RWPE2 (cell line): ENCODE measurements at regions not wholly inside any gene's neighbourhood (a gene's known extent, or its start where the extent isn't known, plus 50 kb on each side); places are given as distances from the start of the nearest gene placed in this dataset.
"Not testable (repeated sequence)": the region's sequence is repeated elsewhere in the genome, so short reads cannot be mapped to it uniquely, and the experiment has no call there.

Source experiments
- ATAC-seq: fragments of 200-7000 bp; cut with Tn5 transposase; 3 replicates; pipeline ENCODE4 v1.9.1; 2021; ENCODE audit warnings: low read depth
- DNase-seq: peaks from one replicate; pipeline ENCODE4 v3.0.0-alpha.2; 2020; ENCODE audit warnings: low spot score
- H3K27ac ChIP-seq: fragments of 450-650 bp; 2 replicates; pipeline ENCODE4 v1.5.1; 2017; ENCODE audit warnings: mild to moderate bottlenecking; ENCODE audit not compliant: poor library complexity, severe bottlenecking
- H3K27me3 ChIP-seq: fragments of 250-450 bp; sonication (Bioruptor Pico); 2 replicates; pipeline ENCODE4 v1.5.1; 2021; ENCODE audit warnings: mild to moderate bottlenecking, moderate library complexity; ENCODE audit not compliant: insufficient read depth, poor library complexity, severe bottlenecking
- H3K36me3 ChIP-seq: fragments of 250-450 bp; sonication (Bioruptor Pico); 2 replicates; pipeline ENCODE4 v1.5.1; 2020; ENCODE audit warnings: low read depth, mild to moderate bottlenecking, moderate library complexity
- H3K4me1 ChIP-seq: fragments of 250-450 bp; sonication (Bioruptor Pico); 2 replicates; pipeline ENCODE4 v1.5.1; 2021; ENCODE audit warnings: mild to moderate bottlenecking, moderate library complexity; ENCODE audit not compliant: insufficient read depth, poor library complexity, severe bottlenecking
- H3K4me3 ChIP-seq: fragments of 250-450 bp; sonication (Bioruptor Pico); 2 replicates; pipeline ENCODE4 v1.5.1; 2021; ENCODE audit warnings: mild to moderate bottlenecking, moderate library complexity; ENCODE audit not compliant: severe bottlenecking
- H3K9me3 ChIP-seq: fragments of 250-450 bp; sonication (Bioruptor Pico); 2 replicates; pipeline ENCODE4 v1.5.1; 2021; ENCODE audit warnings: mild to moderate bottlenecking, moderate library complexity; ENCODE audit not compliant: severe bottlenecking
- CTCF ChIP-seq: fragments of 450-650 bp; IDR thresholded peaks from one replicate; pipeline ENCODE4 v1.5.1; 2017; ENCODE audit warnings: mild to moderate bottlenecking, moderate library complexity; ENCODE audit not compliant: poor library complexity, severe bottlenecking

GRCh38 chr3:34669490-34669889 is 871.1 kb downstream of the PDCD6IP start:
- Histone ChIP-seq H3K27me3 (no peaks in the 10 kb centered on the region), H3K36me3 (no peaks in the 10 kb centered on the region), H3K4me3 (no peak overlapping the region), H3K9me3 (no peaks in the 10 kb centered on the region), H3K27ac (no peak overlapping the region), H3K4me1 (no peaks in the 10 kb centered on the region)
- ATAC-seq = no peak
- TF ChIP-seq CTCF = no peak
- DNase-seq = no peak

- H3K27ac ChIP-seq = no peak overlapping the region
- no peaks in the 10 kb centered on the region for H3K27me3 ChIP-seq
- ATAC-seq = no peak
- H3K4me1 ChIP-seq = no peaks in the 10 kb centered on the region
- H3K4me3 ChIP-seq = no peak overlapping the region
- no peaks in the 10 kb centered on the region for H3K36me3 ChIP-seq
- no peak for TF ChIP-seq CTCF
- H3K9me3 ChIP-seq = no peaks in the 10 kb centered on the region
- DNase-seq = no peak
Measured at GRCh38 chr3:34675383-34676120, 877.1 kb downstream of the PDCD6IP start.

GRCh38 chr3:34676436-34676835 is 878.0 kb downstream of the PDCD6IP start:
- Histone ChIP-seq H3K9me3 (no peaks in the 10 kb centered on the region), H3K4me3 (no peak overlapping the region), H3K27me3 (no peaks in the 10 kb centered on the region), H3K36me3 (no peaks in the 10 kb centered on the region), H3K4me1 (no peaks in the 10 kb centered on the region), H3K27ac (no peak overlapping the region)
- DNase-seq (no peak), ATAC-seq (no peak)
- TF ChIP-seq CTCF = no peak

DNA sequence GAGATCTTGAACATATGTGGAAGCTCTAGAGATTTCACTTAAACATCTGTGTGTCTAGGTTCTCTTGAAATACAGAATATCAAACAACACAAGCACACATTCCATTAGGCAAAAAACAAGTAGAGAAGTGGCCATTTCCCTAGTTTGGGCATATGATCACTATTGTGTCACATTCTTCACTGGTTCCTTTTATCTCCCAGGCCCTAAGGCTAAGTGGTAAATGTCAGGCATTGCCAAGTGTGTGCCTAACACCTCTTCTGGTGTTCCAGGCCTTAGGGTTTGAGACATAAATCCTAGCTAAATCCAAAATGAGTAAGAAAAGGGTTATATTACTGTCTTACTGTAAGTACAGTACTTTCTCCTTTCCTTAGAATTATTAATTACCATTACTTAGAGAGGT is 880.1 kb downstream of the PDCD6IP start:
- no peak overlapping the region for H3K27ac ChIP-seq
- DNase-seq = no peak
- no peaks in the 10 kb centered on the region for H3K4me1 ChIP-seq
- no peaks in the 10 kb centered on the region for H3K27me3 ChIP-seq
- no peaks in the 10 kb centered on the region for H3K9me3 ChIP-seq
- no peaks in the 10 kb centered on the region for H3K36me3 ChIP-seq
- ATAC-seq = no peak
- no peak for TF ChIP-seq CTCF
- H3K4me3 ChIP-seq = no peak overlapping the region

DNA sequence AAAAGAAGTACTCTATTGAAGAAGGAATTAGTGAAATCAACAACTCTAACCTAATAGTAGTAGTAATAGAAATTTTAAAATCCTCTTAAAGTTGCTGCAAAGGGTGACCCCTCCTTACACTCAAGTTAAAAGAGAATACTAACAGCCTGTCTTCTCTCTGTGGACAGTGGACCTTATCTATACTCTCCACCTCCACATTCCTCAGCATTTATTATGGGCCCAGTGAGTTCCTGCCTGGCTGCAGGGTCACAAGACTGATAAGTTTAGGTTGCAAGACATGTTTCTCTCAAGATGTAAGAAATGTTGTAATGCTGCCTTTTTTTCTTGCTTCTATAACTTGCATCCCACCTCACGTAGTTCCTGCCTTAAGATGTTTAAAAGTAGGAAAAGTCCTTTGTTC is 880.6 kb downstream of the PDCD6IP start:
- DNase-seq, H3K27me3 ChIP-seq, H3K4me1 ChIP-seq, ATAC-seq, H3K4me3 ChIP-seq, H3K27ac ChIP-seq, H3K9me3 ChIP-seq, H3K36me3 ChIP-seq: not testable (repeated sequence)
